Gastroesophageal sphincter (tissue), 4 donors: ENCODE measurements at regions not wholly inside any gene's neighbourhood (a gene's known extent, or its start where the extent isn't known, plus 50 kb on each side); places are given as distances from the start of the nearest gene placed in this dataset.

Experiments used
- ATAC-seq: fragments of 150-250 bp; one replicate; pipeline ENCODE4 v1.9.1; 2016; ENCODE audit warnings: mild to moderate bottlenecking, moderate library complexity
- H3K27ac ChIP-seq, 4 donors: fragments of 200-600 bp; sonication (generic) in 3 of 4; 1 replicate in 3 of 4; 2 replicates in 1 of 4; pipeline ENCODE4 v1.5.1; 2016 to 2019
- H3K27me3 ChIP-seq: fragments of 200-600 bp; sonication (generic); one replicate; pipeline ENCODE4 v1.5.1; 2019
- H3K36me3 ChIP-seq, 2 donors: fragments of 200-600 bp; sonication (generic); one replicate each; pipeline ENCODE4 v1.5.1; 2019; ENCODE audit warnings: control low read depth in 1 of 2
- H3K4me1 ChIP-seq, 3 donors: fragments of 200-600 bp; sonication (generic); 1 replicate in 2 of 3; 2 replicates in 1 of 3; pipeline ENCODE4 v1.5.1; 2016 to 2019; ENCODE audit warnings: control low read depth in 2 of 3
- H3K4me3 ChIP-seq, 2 donors: fragments of 200-600 bp; sonication (generic); one replicate each; pipeline ENCODE4 v1.5.1; 2019; ENCODE audit warnings: mild to moderate bottlenecking in 1 of 2, moderate library complexity in 1 of 2
- H3K9me3 ChIP-seq, 3 donors: fragments of 200-600 bp; sonication (generic); one replicate each; pipeline ENCODE4 v1.5.1; 2017 to 2019; ENCODE audit warnings: control low read depth in 2 of 3
- CTCF ChIP-seq, 4 experiments: fragments of 200-600 bp in 2 of 4; fragments of 450-650 bp in 2 of 4; sonication (generic) in 1 of 4; IDR thresholded peaks; one replicate each; pipeline ENCODE4 v1.5.1; 2017 to 2019; ENCODE audit warnings: antibody characterized with exemption in 4 of 4, mild to moderate bottlenecking in 2 of 4, moderate library complexity in 2 of 4
- EP300 ChIP-seq: sonication (generic); formaldehyde crosslinking; IDR thresholded peaks from one replicate; pipeline ENCODE4 v1.6.1; 2017; ENCODE audit warnings: antibody characterized with exemption, mild to moderate bottlenecking
- POLR2A ChIP-seq, 2 donors: fragments of 450-650 bp; IDR thresholded peaks; one replicate each; pipeline ENCODE4 v1.6.1; 2017; ENCODE audit warnings: antibody characterized with exemption in 2 of 2, mild to moderate bottlenecking in 2 of 2, moderate library complexity in 1 of 2
- POLR2AphosphoS5 ChIP-seq: sonication (generic); formaldehyde crosslinking; IDR thresholded peaks from one replicate; pipeline ENCODE4 v1.6.1; 2017; ENCODE audit warnings: antibody characterized with exemption
- WGBS, 2 donors: methylation state at CpG; one replicate each; pipeline ENCODE4 v1.1.5; 2018; ENCODE audit warnings: low coverage in 1 of 2; 5-methylcytosine and 5-hydroxymethylcytosine counted together

- Histone ChIP-seq H3K27me3 (no peaks in the 10 kb centered on the region), H3K9me3 (no peaks in the 10 kb centered on the region), H3K4me3 (no peak overlapping the region), H3K36me3 (no peaks in the 10 kb centered on the region), H3K27ac (no peak overlapping the region), H3K4me1 (no peaks in the 10 kb centered on the region)
- 78 to 89% methylated on average over 1 to 2 of the region's 3 CpGs for WGBS, 2 donors
- TF ChIP-seq POLR2A (IDR thresholded peaks at IDR 0.05) (no peak), POLR2AphosphoS5 (no peak), CTCF (IDR thresholded peaks at IDR 0.05) (no peak), EP300 (no peak)
- no peak for ATAC-seq
Measured at GRCh38 chr21:16145052-16145451, 415.3 kb downstream of the USP25 start.

GRCh38 chr21:16145479-16145878, 415.7 kb downstream of the USP25 start:
- no peaks in the 10 kb centered on the region for H3K9me3 ChIP-seq
- no peak overlapping the region for H3K27ac ChIP-seq
- H3K27me3 ChIP-seq, result no peaks in the 10 kb centered on the region
- no peak overlapping the region for H3K4me3 ChIP-seq
- TF ChIP-seq EP300 (no peak), CTCF (IDR thresholded peaks at IDR 0.05) (no peak), POLR2AphosphoS5 (no peak), POLR2A (IDR thresholded peaks at IDR 0.05) (no peak)
- WGBS, 2 donors, result no CpG with 5 or more reads among the region's 7 CpGs
- no peaks in the 10 kb centered on the region for H3K36me3 ChIP-seq
- H3K4me1 ChIP-seq, result no peaks in the 10 kb centered on the region
- ATAC-seq, result no peak

- Histone ChIP-seq H3K27me3 (no peaks in the 10 kb centered on the region), H3K9me3 (no peaks in the 10 kb centered on the region), H3K4me1 (no peaks in the 10 kb centered on the region), H3K36me3 (no peaks in the 10 kb centered on the region), H3K27ac (no peak overlapping the region), H3K4me3 (no peak overlapping the region)
- 83 to 85% methylated on average over 4 of the region's 4 CpGs for WGBS, 2 donors
- TF ChIP-seq POLR2AphosphoS5 (no peak), POLR2A (IDR thresholded peaks at IDR 0.05) (no peak), CTCF (IDR thresholded peaks at IDR 0.05) (no peak), EP300 (no peak)
- no peak for ATAC-seq
Measured at GRCh38 chr21:16154321-16154720, 424.5 kb downstream of the USP25 start.

GRCh38 chr21:16154951-16155635, 425.3 kb downstream of the USP25 start:
- 66 to 79% methylated on average over 2 of the region's 2 CpGs for WGBS, 2 donors
- no peaks in the 10 kb centered on the region for H3K27me3 ChIP-seq
- no peak for ATAC-seq
- no peaks in the 10 kb centered on the region for H3K9me3 ChIP-seq
- no peak overlapping the region for H3K27ac ChIP-seq
- H3K4me1 ChIP-seq, result no peaks in the 10 kb centered on the region
- no peaks in the 10 kb centered on the region for H3K36me3 ChIP-seq
- no peak for TF ChIP-seq POLR2A (IDR thresholded peaks at IDR 0.05)
- H3K4me3 ChIP-seq, result no peak overlapping the region

GRCh38 chr21:16156841-16157489, 427.2 kb downstream of the USP25 start:
- H3K4me3 ChIP-seq, result no peak overlapping the region
- no peak overlapping the region for H3K27ac ChIP-seq
- H3K4me1 ChIP-seq, result no peaks in the 10 kb centered on the region
- no peaks in the 10 kb centered on the region for H3K27me3 ChIP-seq
- ATAC-seq, result no peak
- H3K36me3 ChIP-seq, result no peaks in the 10 kb centered on the region
- TF ChIP-seq POLR2AphosphoS5, result no peak
- TF ChIP-seq EP300, result no peak
- TF ChIP-seq CTCF (IDR thresholded peaks at IDR 0.05), result no peak
- no peak for TF ChIP-seq POLR2A (IDR thresholded peaks at IDR 0.05)
- H3K9me3 ChIP-seq, result no peaks in the 10 kb centered on the region
